ENCODE measurements at regions not wholly inside any gene's neighbourhood (a gene's known extent, or its start where the extent isn't known, plus 50 kb on each side); places are given as distances from the start of the nearest gene placed in this dataset.

DNA sequence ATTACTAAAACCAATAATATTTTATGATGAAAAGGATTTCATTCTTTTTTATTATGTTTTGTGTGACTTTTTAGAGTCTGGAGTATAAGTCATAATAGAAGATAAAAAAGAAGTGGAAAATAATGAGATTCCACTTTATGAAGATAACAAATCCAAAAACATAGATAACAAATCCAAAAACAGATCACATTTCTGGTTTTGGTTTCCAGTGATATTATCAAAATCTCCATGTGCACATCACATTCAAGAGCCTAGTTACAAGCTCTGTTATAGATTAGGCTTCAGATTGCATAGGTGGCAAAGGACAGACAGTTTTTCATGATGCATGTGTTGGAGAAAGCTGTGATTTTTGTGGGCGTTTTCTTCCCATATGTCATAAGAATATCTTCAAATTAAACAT lies 648.2 kb downstream of the STK39 start:
- H3K9me3 Mint-ChIP-seq (ENCODE audit: insufficient read depth): no peaks in the 10 kb centered on the region
- POLR2A ChIA-PET: no interaction called here
- Histone ChIP-seq H3K27me3 (replicated peaks in 1 of 4; ENCODE audit: control extremely low read depth in 1 of 4, control insufficient read depth in 3 of 4, insufficient read depth in 4 of 4, low read length in 3 of 4) (no peaks in the 10 kb centered on the region), H3K27ac (ENCODE audit: low read length in 2 of 2) (no peak overlapping the region), H3K36me3 (replicated peaks in 1 of 2; ENCODE audit: control extremely low read depth in 1 of 2, control insufficient read depth in 1 of 2, extremely low read depth in 1 of 2, insufficient read depth in 2 of 2, low read length in 1 of 2) (no peaks in the 10 kb centered on the region), H3K79me2 (ENCODE audit: control insufficient read depth, insufficient read depth, low read length) (no peaks in the 10 kb centered on the region), H3K4me2 (replicated peaks; ENCODE audit: low read depth, low read length, poor library complexity, severe bottlenecking) (no peak overlapping the region), H3K9me3 (ENCODE audit: control extremely low read depth in 1 of 3, control insufficient read depth in 2 of 3, insufficient read depth in 1 of 3, low read length in 2 of 3) (no peaks in the 10 kb centered on the region), H2AFZ (ENCODE audit: insufficient read depth, low read depth, low read length, poor library complexity, severe bottlenecking) (no peak overlapping the region), H3K4me3 (ENCODE audit: control extremely low read depth in 1 of 5, extremely low read depth in 1 of 5, insufficient read depth in 1 of 5, low read depth in 2 of 5, low read length in 4 of 5) (no peak overlapping the region), H4K20me1 (ENCODE audit: control insufficient read depth, insufficient read depth, low read length, poor library complexity, severe bottlenecking) (no peaks in the 10 kb centered on the region), H3K9ac (ENCODE audit: low read length) (no peak overlapping the region), H3K4me1 (ENCODE audit: control insufficient read depth in 2 of 2, insufficient read depth in 2 of 2, low read length in 2 of 2) (no peaks in the 10 kb centered on the region)
- H3K4me1 Mint-ChIP-seq: peaks cover 6% of the 10 kb centered on the region
- no peak overlapping the region for H3K4me3 Mint-ChIP-seq
- H3K27me3 Mint-ChIP-seq: no peaks in the 10 kb centered on the region
- WGBS (ENCODE audit: insufficient coverage): no CpG with 5 or more reads among the region's 1 CpG
- no peak for DNase-seq
- H3K27ac Mint-ChIP-seq: no peak overlapping the region
- TF ChIP-seq EZH2 (IDR thresholded peaks at IDR 0.05; ENCODE audit: borderline replicate concordance, insufficient read depth, low read depth, low read length, poor library complexity, severe bottlenecking): no peak
- no peak for ATAC-seq (ENCODE audit: low read depth)
- intact Hi-C loops (cut with micrococcal nuclease): no loop called here
- CTCF ChIA-PET: no interaction called here

DNA sequence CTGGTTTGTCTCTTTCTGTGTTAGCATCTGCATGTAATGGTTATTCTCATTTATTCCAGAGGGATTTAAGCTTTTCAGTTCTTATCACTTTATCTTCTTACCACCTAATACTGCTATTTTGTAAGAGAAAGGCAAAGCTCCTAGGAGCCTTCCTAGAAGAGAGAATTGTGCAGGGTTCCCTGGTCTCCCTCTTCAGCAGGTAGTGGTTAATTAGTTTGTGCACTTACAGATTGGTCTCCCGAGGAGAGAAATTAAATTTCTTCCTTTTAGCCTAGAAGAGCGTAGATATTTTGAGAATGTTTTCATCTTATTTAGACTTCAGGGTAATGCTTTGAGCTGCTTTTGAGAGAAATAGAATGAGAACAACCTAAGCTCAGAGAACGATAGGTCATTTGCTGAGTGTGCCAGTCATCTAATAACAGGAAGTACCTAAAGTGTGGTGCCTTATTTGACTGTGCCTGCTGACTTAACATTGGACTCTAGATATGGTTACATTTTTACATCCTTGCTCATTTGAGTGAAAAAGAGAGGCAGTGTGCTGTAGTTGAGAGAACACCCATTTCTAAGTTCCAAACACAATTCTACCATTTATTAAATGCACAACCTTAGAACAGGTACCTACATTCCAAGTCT lies 651.4 kb downstream of the STK39 start:
- intact Hi-C loops (cut with micrococcal nuclease): no loop called here
- ATAC-seq (ENCODE audit: low read depth) (no peak), DNase-seq (no peak)
- H3K4me3 Mint-ChIP-seq: no peak overlapping the region
- peaks cover 6% of the 10 kb centered on the region for H3K4me1 Mint-ChIP-seq
- H3K27me3 Mint-ChIP-seq: no peaks in the 10 kb centered on the region
- no peak overlapping the region for H3K27ac ChIP-seq (ENCODE audit: low read length in 2 of 2)
- peak overlapping the region; percentile 41 for H2AFZ ChIP-seq (ENCODE audit: insufficient read depth, low read depth, low read length, poor library complexity, severe bottlenecking)
- no peaks in the 10 kb centered on the region for H3K9me3 Mint-ChIP-seq (ENCODE audit: insufficient read depth)
- no peak overlapping the region for H3K4me3 ChIP-seq (ENCODE audit: control extremely low read depth in 1 of 5, extremely low read depth in 1 of 5, insufficient read depth in 1 of 5, low read depth in 2 of 5, low read length in 4 of 5)
- H3K9me3 ChIP-seq (ENCODE audit: control extremely low read depth in 1 of 3, control insufficient read depth in 2 of 3, insufficient read depth in 1 of 3, low read length in 2 of 3): no peaks in the 10 kb centered on the region
- CTCF ChIA-PET: no interaction called here
- POLR2A ChIA-PET: no interaction called here
- H3K79me2 ChIP-seq (ENCODE audit: control insufficient read depth, insufficient read depth, low read length): no peaks in the 10 kb centered on the region
- no CpG with 5 or more reads among the region's 3 CpGs for WGBS (ENCODE audit: insufficient coverage)
- H3K27ac Mint-ChIP-seq: no peak overlapping the region
- no peak overlapping the region for H3K9ac ChIP-seq (ENCODE audit: low read length)
- H3K36me3 ChIP-seq (replicated peaks in 1 of 2; ENCODE audit: control extremely low read depth in 1 of 2, control insufficient read depth in 1 of 2, extremely low read depth in 1 of 2, insufficient read depth in 2 of 2, low read length in 1 of 2): no peaks in the 10 kb centered on the region
- no peaks in the 10 kb centered on the region for H3K27me3 ChIP-seq (replicated peaks in 1 of 4; ENCODE audit: control extremely low read depth in 1 of 4, control insufficient read depth in 3 of 4, insufficient read depth in 4 of 4, low read length in 3 of 4)
- no peak for TF ChIP-seq EZH2 (IDR thresholded peaks at IDR 0.05; ENCODE audit: borderline replicate concordance, insufficient read depth, low read depth, low read length, poor library complexity, severe bottlenecking)
- TF ChIP-seq, protein P1, sequence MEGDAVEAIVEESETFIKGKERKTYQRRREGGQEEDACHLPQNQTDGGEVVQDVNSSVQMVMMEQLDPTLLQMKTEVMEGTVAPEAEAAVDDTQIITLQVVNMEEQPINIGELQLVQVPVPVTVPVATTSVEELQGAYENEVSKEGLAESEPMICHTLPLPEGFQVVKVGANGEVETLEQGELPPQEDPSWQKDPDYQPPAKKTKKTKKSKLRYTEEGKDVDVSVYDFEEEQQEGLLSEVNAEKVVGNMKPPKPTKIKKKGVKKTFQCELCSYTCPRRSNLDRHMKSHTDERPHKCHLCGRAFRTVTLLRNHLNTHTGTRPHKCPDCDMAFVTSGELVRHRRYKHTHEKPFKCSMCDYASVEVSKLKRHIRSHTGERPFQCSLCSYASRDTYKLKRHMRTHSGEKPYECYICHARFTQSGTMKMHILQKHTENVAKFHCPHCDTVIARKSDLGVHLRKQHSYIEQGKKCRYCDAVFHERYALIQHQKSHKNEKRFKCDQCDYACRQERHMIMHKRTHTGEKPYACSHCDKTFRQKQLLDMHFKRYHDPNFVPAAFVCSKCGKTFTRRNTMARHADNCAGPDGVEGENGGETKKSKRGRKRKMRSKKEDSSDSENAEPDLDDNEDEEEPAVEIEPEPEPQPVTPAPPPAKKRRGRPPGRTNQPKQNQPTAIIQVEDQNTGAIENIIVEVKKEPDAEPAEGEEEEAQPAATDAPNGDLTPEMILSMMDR (IDR thresholded peaks at IDR 0.05): no peak
- no peaks in the 10 kb centered on the region for H3K4me1 ChIP-seq (ENCODE audit: control insufficient read depth in 2 of 2, insufficient read depth in 2 of 2, low read length in 2 of 2)
- H4K20me1 ChIP-seq (ENCODE audit: control insufficient read depth, insufficient read depth, low read length, poor library complexity, severe bottlenecking): no peaks in the 10 kb centered on the region
- peak overlapping the region; percentile 3 for H3K4me2 ChIP-seq (replicated peaks; ENCODE audit: low read depth, low read length, poor library complexity, severe bottlenecking)
